Neural progenitor cell (in vitro differentiated cells): ENCODE measurements at regions not wholly inside any gene's neighbourhood (a gene's known extent, or its start where the extent isn't known, plus 50 kb on each side); places are given as distances from the start of the nearest gene placed in this dataset.

Experiments
- EZH2phosphoT487 ChIP-seq: fragments of 200-600 bp; sonication (generic); IDR thresholded peaks from 2 replicates; pipeline ENCODE4 v1.6.1; 2017; ENCODE audit warnings: antibody characterized with exemption
- TF ChIP-seq, protein P1 (sequence below): fragments of 200-600 bp; sonication (generic); IDR thresholded peaks from 2 replicates; pipeline ENCODE4 v1.5.1; 2017; ENCODE audit warnings: antibody characterized with exemption, mild to moderate bottlenecking

DNA sequence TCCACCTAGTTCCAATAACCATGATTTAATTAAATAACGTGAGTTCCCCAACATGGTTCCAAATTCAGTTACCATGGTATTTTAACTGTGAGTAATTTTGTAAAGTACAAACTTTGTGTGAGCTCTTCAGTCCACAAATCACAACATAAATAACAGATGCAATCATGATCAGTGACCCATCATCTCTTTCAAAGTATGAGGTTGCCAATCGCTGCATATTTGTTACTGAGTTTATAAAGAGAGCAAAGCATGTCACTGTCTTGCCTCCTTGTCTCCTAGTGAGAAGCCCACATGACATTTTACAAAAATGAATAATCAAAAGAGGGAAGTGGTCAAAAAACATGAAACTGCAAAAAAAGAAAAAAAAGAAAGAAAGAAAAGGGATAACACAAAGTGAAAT, 69.1 kb upstream of the PDSS1 start:
- TF ChIP-seq, protein P1, sequence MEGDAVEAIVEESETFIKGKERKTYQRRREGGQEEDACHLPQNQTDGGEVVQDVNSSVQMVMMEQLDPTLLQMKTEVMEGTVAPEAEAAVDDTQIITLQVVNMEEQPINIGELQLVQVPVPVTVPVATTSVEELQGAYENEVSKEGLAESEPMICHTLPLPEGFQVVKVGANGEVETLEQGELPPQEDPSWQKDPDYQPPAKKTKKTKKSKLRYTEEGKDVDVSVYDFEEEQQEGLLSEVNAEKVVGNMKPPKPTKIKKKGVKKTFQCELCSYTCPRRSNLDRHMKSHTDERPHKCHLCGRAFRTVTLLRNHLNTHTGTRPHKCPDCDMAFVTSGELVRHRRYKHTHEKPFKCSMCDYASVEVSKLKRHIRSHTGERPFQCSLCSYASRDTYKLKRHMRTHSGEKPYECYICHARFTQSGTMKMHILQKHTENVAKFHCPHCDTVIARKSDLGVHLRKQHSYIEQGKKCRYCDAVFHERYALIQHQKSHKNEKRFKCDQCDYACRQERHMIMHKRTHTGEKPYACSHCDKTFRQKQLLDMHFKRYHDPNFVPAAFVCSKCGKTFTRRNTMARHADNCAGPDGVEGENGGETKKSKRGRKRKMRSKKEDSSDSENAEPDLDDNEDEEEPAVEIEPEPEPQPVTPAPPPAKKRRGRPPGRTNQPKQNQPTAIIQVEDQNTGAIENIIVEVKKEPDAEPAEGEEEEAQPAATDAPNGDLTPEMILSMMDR, result no peak
- TF ChIP-seq EZH2phosphoT487, result no peak
